ENCODE measurements at regions not wholly inside any gene's neighbourhood (a gene's known extent, or its start where the extent isn't known, plus 50 kb on each side); places are given as distances from the start of the nearest gene placed in this dataset.

DNA sequence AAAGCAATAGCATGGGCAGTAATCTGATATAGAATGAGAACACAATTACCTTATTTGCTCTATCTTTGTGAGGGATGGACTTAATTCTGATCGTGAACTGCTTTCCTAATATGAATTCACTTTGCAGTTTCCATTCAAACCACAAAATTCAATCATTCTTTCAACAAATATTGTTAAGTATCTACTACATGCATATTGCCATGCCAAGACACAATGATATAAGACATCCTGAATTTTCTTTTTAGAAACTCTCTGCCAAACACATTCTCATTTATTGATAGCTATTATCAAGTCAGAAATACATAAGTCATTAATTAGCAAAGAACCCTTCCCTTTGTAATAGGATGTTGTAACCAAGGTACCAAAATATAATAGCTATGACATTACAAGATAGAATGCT lies 121.6 kb upstream of the TARS1 start:
- TF ChIP-seq, protein P1, sequence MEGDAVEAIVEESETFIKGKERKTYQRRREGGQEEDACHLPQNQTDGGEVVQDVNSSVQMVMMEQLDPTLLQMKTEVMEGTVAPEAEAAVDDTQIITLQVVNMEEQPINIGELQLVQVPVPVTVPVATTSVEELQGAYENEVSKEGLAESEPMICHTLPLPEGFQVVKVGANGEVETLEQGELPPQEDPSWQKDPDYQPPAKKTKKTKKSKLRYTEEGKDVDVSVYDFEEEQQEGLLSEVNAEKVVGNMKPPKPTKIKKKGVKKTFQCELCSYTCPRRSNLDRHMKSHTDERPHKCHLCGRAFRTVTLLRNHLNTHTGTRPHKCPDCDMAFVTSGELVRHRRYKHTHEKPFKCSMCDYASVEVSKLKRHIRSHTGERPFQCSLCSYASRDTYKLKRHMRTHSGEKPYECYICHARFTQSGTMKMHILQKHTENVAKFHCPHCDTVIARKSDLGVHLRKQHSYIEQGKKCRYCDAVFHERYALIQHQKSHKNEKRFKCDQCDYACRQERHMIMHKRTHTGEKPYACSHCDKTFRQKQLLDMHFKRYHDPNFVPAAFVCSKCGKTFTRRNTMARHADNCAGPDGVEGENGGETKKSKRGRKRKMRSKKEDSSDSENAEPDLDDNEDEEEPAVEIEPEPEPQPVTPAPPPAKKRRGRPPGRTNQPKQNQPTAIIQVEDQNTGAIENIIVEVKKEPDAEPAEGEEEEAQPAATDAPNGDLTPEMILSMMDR (IDR thresholded peaks at IDR 0.05; ENCODE audit: low read depth, low read length), result no peak
- no peak for TF ChIP-seq EZH2phosphoT487 (IDR thresholded peaks at IDR 0.05; ENCODE audit: low read depth)
